ENCODE measurements at regions not wholly inside any gene's neighbourhood (a gene's known extent, or its start where the extent isn't known, plus 50 kb on each side); places are given as distances from the start of the nearest gene placed in this dataset.

DNA sequence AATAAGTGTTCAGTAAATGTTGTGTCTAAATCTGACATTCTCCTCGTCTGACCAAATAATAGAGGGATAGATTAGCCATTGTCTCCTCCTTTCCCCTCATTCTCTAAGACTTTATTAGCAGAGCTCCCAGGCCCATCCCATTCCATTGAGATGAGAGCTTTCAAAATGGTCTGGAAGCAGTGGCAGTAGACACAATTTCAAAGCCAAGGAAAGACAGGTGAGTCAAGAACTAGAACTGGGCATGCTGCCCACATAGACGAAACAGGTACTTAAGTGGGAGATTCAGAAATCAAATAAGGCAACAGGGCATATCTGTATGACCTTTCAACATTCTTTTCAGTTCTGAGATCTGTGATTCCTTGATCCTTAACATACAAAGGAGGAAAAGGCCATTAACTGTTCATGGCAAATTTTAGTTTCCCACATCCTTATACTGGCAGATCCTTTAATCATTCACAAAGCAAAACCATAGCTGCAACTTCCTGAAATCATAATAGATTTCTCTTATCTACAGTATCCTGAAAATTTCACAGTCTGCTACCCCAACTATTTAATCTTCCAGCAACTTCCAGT is 96.6 kb upstream of the KCNA4 start:
- Histone ChIP-seq H2AFZ (ENCODE audit: low read depth, low read length) (no peak overlapping the region), H3K79me2 (ENCODE audit: control insufficient read depth, insufficient read depth, low read length) (no peaks in the 10 kb centered on the region), H3K4me3 (replicated peaks in 1 of 3; ENCODE audit: insufficient read depth in 1 of 3, low read depth in 1 of 3, low read length in 3 of 3) (no peak overlapping the region), H3K9me1 (replicated peaks; ENCODE audit: control insufficient read depth, extremely low read depth, insufficient read depth, low read length) (no peaks in the 10 kb centered on the region), H3K9me3 (replicated peaks; ENCODE audit: control insufficient read depth, insufficient read depth, low read length) (no peaks in the 10 kb centered on the region), H3K27me3 (ENCODE audit: control insufficient read depth in 2 of 2, insufficient read depth in 2 of 2, low read length in 2 of 2) (no peaks in the 10 kb centered on the region), H3K4me1 (ENCODE audit: control insufficient read depth, extremely low read depth, insufficient read depth, low read length) (no peaks in the 10 kb centered on the region), H3K27ac (ENCODE audit: insufficient read depth, low read depth, low read length) (no peak overlapping the region), H3K36me3 (ENCODE audit: control insufficient read depth in 2 of 2, extremely low read depth in 1 of 2, insufficient read depth in 2 of 2, low read length in 2 of 2) (no peaks in the 10 kb centered on the region), H4K20me1 (replicated peaks; ENCODE audit: control insufficient read depth, extremely low read depth, insufficient read depth, low read length) (no peaks in the 10 kb centered on the region), H3K4me2 (ENCODE audit: insufficient read depth, low read length) (no peak overlapping the region), H3K9ac (replicated peaks; ENCODE audit: extremely low read depth, insufficient read depth, low read length) (no peak overlapping the region)
- FAIRE-seq = no peak
- POLR2A ChIA-PET = no interaction called here
- intact Hi-C loops (cut with micrococcal nuclease) (no loop called here), dilution Hi-C loops (cut with MboI; ENCODE audit: extremely low pct_ligation_motif_present, low sequenced_read_pairs) (no loop called here)
- DNase-seq (ENCODE audit: low read depth, low spot score) = no peak
- CTCF ChIA-PET = no interaction called here
- no TSS peak for BruUV-seq (replicated peaks)
- no peak for TF ChIP-seq EZH2 (IDR thresholded peaks at IDR 0.05; ENCODE audit: borderline replicate concordance, low read depth, low read length, severe bottlenecking)
- TF ChIP-seq MYC (IDR thresholded peaks at IDR 0.05; ENCODE audit: low read depth, low read length) = no peak
- TF ChIP-seq FOS (IDR thresholded peaks at IDR 0.05; ENCODE audit: borderline replicate concordance, insufficient read depth, low read length) = no peak
- no peak for TF ChIP-seq POLR2AphosphoS5 (IDR thresholded peaks at IDR 0.05; ENCODE audit: insufficient read depth, low read depth, low read length)
- TF ChIP-seq JUN (IDR thresholded peaks at IDR 0.05; ENCODE audit: borderline replicate concordance, insufficient read depth, insufficient read length, low read depth) = no peak
- no peak for TF ChIP-seq GATA2 (IDR thresholded peaks at IDR 0.05; ENCODE audit: insufficient read depth, insufficient read length, low read depth, low read length)
- TF ChIP-seq, protein P1, sequence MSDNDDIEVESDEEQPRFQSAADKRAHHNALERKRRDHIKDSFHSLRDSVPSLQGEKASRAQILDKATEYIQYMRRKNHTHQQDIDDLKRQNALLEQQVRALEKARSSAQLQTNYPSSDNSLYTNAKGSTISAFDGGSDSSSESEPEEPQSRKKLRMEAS (IDR thresholded peaks at IDR 0.05; ENCODE audit: insufficient read depth, insufficient read length) = no peak
- TF ChIP-seq POLR2A (IDR thresholded peaks at IDR 0.05; ENCODE audit: low read depth, low read length) = no peak
- TF ChIP-seq, protein P2, sequence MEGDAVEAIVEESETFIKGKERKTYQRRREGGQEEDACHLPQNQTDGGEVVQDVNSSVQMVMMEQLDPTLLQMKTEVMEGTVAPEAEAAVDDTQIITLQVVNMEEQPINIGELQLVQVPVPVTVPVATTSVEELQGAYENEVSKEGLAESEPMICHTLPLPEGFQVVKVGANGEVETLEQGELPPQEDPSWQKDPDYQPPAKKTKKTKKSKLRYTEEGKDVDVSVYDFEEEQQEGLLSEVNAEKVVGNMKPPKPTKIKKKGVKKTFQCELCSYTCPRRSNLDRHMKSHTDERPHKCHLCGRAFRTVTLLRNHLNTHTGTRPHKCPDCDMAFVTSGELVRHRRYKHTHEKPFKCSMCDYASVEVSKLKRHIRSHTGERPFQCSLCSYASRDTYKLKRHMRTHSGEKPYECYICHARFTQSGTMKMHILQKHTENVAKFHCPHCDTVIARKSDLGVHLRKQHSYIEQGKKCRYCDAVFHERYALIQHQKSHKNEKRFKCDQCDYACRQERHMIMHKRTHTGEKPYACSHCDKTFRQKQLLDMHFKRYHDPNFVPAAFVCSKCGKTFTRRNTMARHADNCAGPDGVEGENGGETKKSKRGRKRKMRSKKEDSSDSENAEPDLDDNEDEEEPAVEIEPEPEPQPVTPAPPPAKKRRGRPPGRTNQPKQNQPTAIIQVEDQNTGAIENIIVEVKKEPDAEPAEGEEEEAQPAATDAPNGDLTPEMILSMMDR (IDR thresholded peaks at IDR 0.05; ENCODE audit: extremely low read depth in 1 of 2, insufficient read depth in 1 of 2, low read depth in 1 of 2, low read length in 2 of 2) = no peak
